GM18517 (cell line): ENCODE measurements at regions not wholly inside any gene's neighbourhood (a gene's known extent, or its start where the extent isn't known, plus 50 kb on each side); places are given as distances from the start of the nearest gene placed in this dataset.
"Not testable (repeated sequence)": the region's sequence is repeated elsewhere in the genome, so short reads cannot be mapped to it uniquely, and the experiment has no call there.

ENCODE experiments used
- ATAC-seq: cut with Tn5 transposase; IDR thresholded peaks from one replicate; pipeline ENCODE4 v1.9.1; 2021; ENCODE audit warnings: mild to moderate bottlenecking, moderate library complexity; ENCODE audit not compliant: unreplicated experiment

- ATAC-seq, result no peak
Measured at GRCh38 chr4:138805736-138806135, 209.8 kb upstream of the NOCT start.

- ATAC-seq, result no peak
Measured at GRCh38 chr4:138804711-138805110, 210.9 kb upstream of the NOCT start.

GRCh38 chr4:138803051-138803450, 212.5 kb upstream of the NOCT start:
- ATAC-seq, result no peak

GRCh38 chr4:138802499-138802898, 213.1 kb upstream of the NOCT start:
- no peak for ATAC-seq

GRCh38 chr4:138800421-138800820, 215.2 kb upstream of the NOCT start:
- no peak for ATAC-seq

GRCh38 chr4:138798404-138798803, 217.2 kb upstream of the NOCT start:
- ATAC-seq, result no peak

- no peak for ATAC-seq
Measured at GRCh38 chr4:138797646-138798045, 217.9 kb upstream of the NOCT start.

- ATAC-seq, result no peak
Measured at GRCh38 chr4:138796761-138797160, 218.8 kb upstream of the NOCT start.

GRCh38 chr4:138790706-138791340, 224.8 kb upstream of the NOCT start:
- no peak for ATAC-seq

GRCh38 chr4:138789796-138790195, 225.8 kb upstream of the NOCT start:
- no peak for ATAC-seq

- ATAC-seq, result no peak
Measured at GRCh38 chr4:138788857-138789256, 226.7 kb upstream of the NOCT start.

- no peak for ATAC-seq
Measured at GRCh38 chr4:138788267-138788790, 227.3 kb upstream of the NOCT start.

GRCh38 chr4:138779761-138780160, 235.8 kb upstream of the NOCT start:
- not testable (repeated sequence) for ATAC-seq

- ATAC-seq, result no peak
Measured at GRCh38 chr4:138775890-138776289, 239.7 kb upstream of the NOCT start.

GRCh38 chr4:138775489-138775888, 240.1 kb upstream of the NOCT start:
- ATAC-seq, result no peak

GRCh38 chr4:138774940-138775339, 240.6 kb upstream of the NOCT start:
- no peak for ATAC-seq

GRCh38 chr4:138774125-138774524, 241.5 kb upstream of the NOCT start:
- not testable (repeated sequence) for ATAC-seq

GRCh38 chr4:138773321-138773720, 242.3 kb upstream of the NOCT start:
- no peak for ATAC-seq

GRCh38 chr4:138772366-138772765, 243.2 kb upstream of the NOCT start:
- ATAC-seq, result no peak

GRCh38 chr4:138770818-138771217, 244.8 kb upstream of the NOCT start:
- no peak for ATAC-seq

- ATAC-seq, result no peak
Measured at GRCh38 chr4:138766332-138766731, 249.2 kb upstream of the NOCT start.

GRCh38 chr4:138765442-138765841, 250.1 kb upstream of the NOCT start:
- ATAC-seq, result no peak

GRCh38 chr4:138761638-138762220, 253.9 kb upstream of the NOCT start:
- ATAC-seq, result no peak
